Activated T-cell treated with anti-CD3 and anti-CD28 coated beads, Interleukin-2, amount 50 U/mL, for 48 hours (primary cell): ENCODE measurements at regions not wholly inside any gene's neighbourhood (a gene's known extent, or its start where the extent isn't known, plus 50 kb on each side); places are given as distances from the start of the nearest gene placed in this dataset.
"Not testable (repeated sequence)": the region's sequence is repeated elsewhere in the genome, so short reads cannot be mapped to it uniquely, and the experiment has no call there.

Experiments used
- DNase-seq, 2 experiments: peaks; one replicate each; pipeline ENCODE4 v3.0.0-alpha.2; 2020

- DNase-seq = no peak
These were observed 465.7 kb downstream of the DIRAS2 start for GRCh38 chr9:90176901-90177300.

GRCh38 chr9:90180381-90180780 is 462.2 kb downstream of the DIRAS2 start:
- no peak for DNase-seq

GRCh38 chr9:90188656-90189055 is 454.0 kb downstream of the DIRAS2 start:
- no peak for DNase-seq

- DNase-seq = no peak
These were observed 453.3 kb downstream of the DIRAS2 start for GRCh38 chr9:90189306-90189705.

GRCh38 chr9:90192465-90192864 is 450.2 kb downstream of the DIRAS2 start:
- DNase-seq = peak; percentile 20 to 28

GRCh38 chr9:90198956-90199355 is 443.7 kb downstream of the DIRAS2 start:
- no peak for DNase-seq

GRCh38 chr9:90201766-90202165 is 440.9 kb downstream of the DIRAS2 start:
- DNase-seq = no peak

GRCh38 chr9:90204128-90204831 is 438.3 kb downstream of the DIRAS2 start:
- no peak for DNase-seq

- not testable (repeated sequence) for DNase-seq
These were observed 429.6 kb downstream of the DIRAS2 start for GRCh38 chr9:90213045-90213444.

GRCh38 chr9:90219548-90220118 is 423.0 kb downstream of the DIRAS2 start:
- peak in 1 of 2 experiments; percentile 45 for DNase-seq

- DNase-seq = not testable (repeated sequence)
These were observed 420.7 kb downstream of the DIRAS2 start for GRCh38 chr9:90221899-90222298.

- peak; percentile 66 to 79 for DNase-seq
These were observed 415.7 kb downstream of the DIRAS2 start for GRCh38 chr9:90226839-90227338.

GRCh38 chr9:90233081-90233480 is 409.5 kb downstream of the DIRAS2 start:
- DNase-seq = not testable (repeated sequence)

- DNase-seq = no peak
These were observed 402.1 kb downstream of the DIRAS2 start for GRCh38 chr9:90240541-90240940.

GRCh38 chr9:90245661-90246060 is 397.0 kb downstream of the DIRAS2 start:
- no peak for DNase-seq

GRCh38 chr9:90249094-90249493 is 393.5 kb downstream of the DIRAS2 start:
- no peak for DNase-seq

- no peak for DNase-seq
These were observed 391.3 kb downstream of the DIRAS2 start for GRCh38 chr9:90251316-90251715.

- DNase-seq = no peak
These were observed 386.3 kb downstream of the DIRAS2 start for GRCh38 chr9:90256345-90256744.

- DNase-seq = no peak
These were observed 383.0 kb downstream of the DIRAS2 start for GRCh38 chr9:90259311-90260246.

GRCh38 chr9:90261698-90262097 is 380.9 kb downstream of the DIRAS2 start:
- DNase-seq = no peak

GRCh38 chr9:90268613-90269012 is 374.0 kb downstream of the DIRAS2 start:
- DNase-seq = no peak

GRCh38 chr9:90271707-90272106 is 370.9 kb downstream of the DIRAS2 start:
- no peak for DNase-seq

- DNase-seq = no peak
These were observed 367.9 kb downstream of the DIRAS2 start for GRCh38 chr9:90274725-90275124.
